PFSK-1 (cell line): ENCODE measurements at regions not wholly inside any gene's neighbourhood (a gene's known extent, or its start where the extent isn't known, plus 50 kb on each side); places are given as distances from the start of the nearest gene placed in this dataset.

Experiments
- POLR2AphosphoS5 ChIP-seq: IDR thresholded peaks from 2 replicates; pipeline ENCODE4 v1.6.1; 2012; ENCODE audit warnings: low read depth, mild to moderate bottlenecking, control low read depth, low read length, moderate library complexity
- REST ChIP-seq, 2 experiments: IDR thresholded peaks; 2 replicates each; pipeline versions ENCODE4 v1.6.1 to v1.8.0; 2011 to 2012; ENCODE audit warnings: low read depth in 2 of 2, low read length in 2 of 2, control low read depth in 1 of 2, inconsistent platforms in 1 of 2, mild to moderate bottlenecking in 1 of 2, moderate library complexity in 1 of 2; ENCODE audit not compliant: insufficient read depth in 1 of 2
- TAF1 ChIP-seq: IDR thresholded peaks from 2 replicates; pipeline ENCODE4 v1.6.1; 2012; ENCODE audit warnings: low read length, control low read depth, borderline replicate concordance; ENCODE audit not compliant: insufficient read depth

GRCh38 chr10:121099181-121099580 is 248.0 kb downstream of the WDR11 start:
- TF ChIP-seq POLR2AphosphoS5 (no peak), REST (IDR thresholded peaks at IDR 0.05; ENCODE audit: insufficient read depth in 1 of 2, low read depth in 2 of 2, low read length in 2 of 2) (no peak), TAF1 (no peak)
